H1 (cell line): ENCODE measurements at regions not wholly inside any gene's neighbourhood (a gene's known extent, or its start where the extent isn't known, plus 50 kb on each side); places are given as distances from the start of the nearest gene placed in this dataset.

Experiments
- CHD2 ChIP-seq: IDR thresholded peaks from 2 replicates; pipeline ENCODE4 v1.6.1; 2012; ENCODE audit warnings: low read length, improper control_type of control experiment
- RAD21 ChIP-seq, 2 experiments: IDR thresholded peaks in 1 of 2; conservative IDR thresholded peaks in 1 of 2; 2 replicates each; pipeline ENCODE4 v1.6.1; 2011; ENCODE audit warnings: low read depth in 2 of 2, low read length in 2 of 2, improper control_type of control experiment in 1 of 2, inconsistent platforms in 1 of 2, mild to moderate bottlenecking in 1 of 2, moderate library complexity in 1 of 2
- RXRA ChIP-seq: IDR thresholded peaks from 2 replicates; pipeline ENCODE4 v1.6.1; 2011; ENCODE audit warnings: low read depth, mild to moderate bottlenecking, low read length, moderate library complexity; ENCODE audit not compliant: insufficient read depth
- SP4 ChIP-seq: IDR thresholded peaks from 2 replicates; pipeline ENCODE4 v1.6.1; 2012; ENCODE audit warnings: low read length, inconsistent platforms
- TCF12 ChIP-seq: IDR thresholded peaks from 2 replicates; pipeline ENCODE4 v1.6.1; 2011; ENCODE audit warnings: low read depth, mild to moderate bottlenecking, low read length

DNA sequence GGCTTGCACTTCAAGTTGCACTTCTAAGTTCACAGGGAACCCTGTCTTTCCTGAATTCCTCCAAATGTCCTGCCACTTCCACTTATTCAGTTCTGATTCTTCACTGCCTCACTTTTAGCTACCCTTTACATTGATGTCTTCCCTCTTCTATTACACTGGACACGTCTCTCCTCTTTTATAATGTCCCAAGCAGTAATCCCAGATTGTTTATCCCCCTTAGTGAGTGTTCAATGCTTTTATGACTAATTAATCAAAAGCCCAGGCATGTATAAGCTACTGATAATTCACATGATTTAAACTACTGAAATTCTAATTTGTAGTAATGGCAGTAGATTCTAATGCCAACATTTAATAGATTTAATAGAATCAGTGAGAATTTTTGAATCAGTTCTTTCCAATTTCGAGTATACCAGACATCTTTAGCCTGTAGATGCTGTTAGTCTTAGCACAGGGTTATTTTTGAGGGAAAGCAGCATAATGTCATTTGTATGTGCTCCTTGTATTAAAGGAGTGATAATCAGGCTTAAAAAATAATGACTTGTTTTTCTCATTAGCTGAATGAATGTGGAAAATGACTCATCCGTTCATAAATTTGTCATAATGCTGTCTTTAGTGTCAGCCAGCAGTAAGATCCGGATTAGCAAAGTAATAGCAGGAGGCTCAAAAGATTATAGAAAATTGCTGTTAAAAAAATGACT lies 703.1 kb downstream of the CENPC start (continued):
- TF ChIP-seq RAD21 (IDR thresholded peaks at IDR 0.05 in 1 of 2, conservative IDR thresholded peaks at IDR 0.05 in 1 of 2; ENCODE audit: low read depth in 2 of 2, low read length in 2 of 2) (no peak), SP4 (no peak), RXRA (no peak), TCF12 (no peak), CHD2 (no peak)
